HepG2 (cell line): ENCODE measurements at regions not wholly inside any gene's neighbourhood (a gene's known extent, or its start where the extent isn't known, plus 50 kb on each side); places are given as distances from the start of the nearest gene placed in this dataset.

ENCODE experiments used
- CTCF ChIP-seq: sonication (generic); formaldehyde crosslinking; IDR thresholded peaks from 2 replicates; pipeline ENCODE4 v1.5.0; 2020; ENCODE audit warnings: mild to moderate bottlenecking, missing genetic modification reagents, moderate library complexity
- ZNF609 ChIP-seq: sonication (generic); formaldehyde crosslinking; IDR thresholded peaks from 2 replicates; pipeline ENCODE4 v1.4.0; 2020; ENCODE audit warnings: mild to moderate bottlenecking, missing genetic modification reagents, borderline replicate concordance
- TF ChIP-seq, protein P1 (sequence below): sonication (generic); formaldehyde crosslinking; IDR thresholded peaks from 2 replicates; pipeline ENCODE4 v1.4.0; 2020; ENCODE audit warnings: missing genetic modification reagents

- TF ChIP-seq CTCF (CRISPR knock-in tag) (no peak), ZNF609 (CRISPR knock-in tag) (no peak)
- TF ChIP-seq, protein P1, sequence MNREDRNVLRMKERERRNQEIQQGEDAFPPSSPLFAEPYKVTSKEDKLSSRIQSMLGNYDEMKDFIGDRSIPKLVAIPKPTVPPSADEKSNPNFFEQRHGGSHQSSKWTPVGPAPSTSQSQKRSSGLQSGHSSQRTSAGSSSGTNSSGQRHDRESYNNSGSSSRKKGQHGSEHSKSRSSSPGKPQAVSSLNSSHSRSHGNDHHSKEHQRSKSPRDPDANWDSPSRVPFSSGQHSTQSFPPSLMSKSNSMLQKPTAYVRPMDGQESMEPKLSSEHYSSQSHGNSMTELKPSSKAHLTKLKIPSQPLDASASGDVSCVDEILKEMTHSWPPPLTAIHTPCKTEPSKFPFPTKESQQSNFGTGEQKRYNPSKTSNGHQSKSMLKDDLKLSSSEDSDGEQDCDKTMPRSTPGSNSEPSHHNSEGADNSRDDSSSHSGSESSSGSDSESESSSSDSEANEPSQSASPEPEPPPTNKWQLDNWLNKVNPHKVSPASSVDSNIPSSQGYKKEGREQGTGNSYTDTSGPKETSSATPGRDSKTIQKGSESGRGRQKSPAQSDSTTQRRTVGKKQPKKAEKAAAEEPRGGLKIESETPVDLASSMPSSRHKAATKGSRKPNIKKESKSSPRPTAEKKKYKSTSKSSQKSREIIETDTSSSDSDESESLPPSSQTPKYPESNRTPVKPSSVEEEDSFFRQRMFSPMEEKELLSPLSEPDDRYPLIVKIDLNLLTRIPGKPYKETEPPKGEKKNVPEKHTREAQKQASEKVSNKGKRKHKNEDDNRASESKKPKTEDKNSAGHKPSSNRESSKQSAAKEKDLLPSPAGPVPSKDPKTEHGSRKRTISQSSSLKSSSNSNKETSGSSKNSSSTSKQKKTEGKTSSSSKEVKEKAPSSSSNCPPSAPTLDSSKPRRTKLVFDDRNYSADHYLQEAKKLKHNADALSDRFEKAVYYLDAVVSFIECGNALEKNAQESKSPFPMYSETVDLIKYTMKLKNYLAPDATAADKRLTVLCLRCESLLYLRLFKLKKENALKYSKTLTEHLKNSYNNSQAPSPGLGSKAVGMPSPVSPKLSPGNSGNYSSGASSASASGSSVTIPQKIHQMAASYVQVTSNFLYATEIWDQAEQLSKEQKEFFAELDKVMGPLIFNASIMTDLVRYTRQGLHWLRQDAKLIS (CRISPR knock-in tag), result no peak
Observed at GRCh38 chrX:148084611-148085010, 103.5 kb downstream of the FMR1NB start.
